Dedifferentiated amniotic fluid mesenchymal stem cell (primary cell): ENCODE measurements at regions not wholly inside any gene's neighbourhood (a gene's known extent, or its start where the extent isn't known, plus 50 kb on each side); places are given as distances from the start of the nearest gene placed in this dataset.

ENCODE experiments used
- DNase-seq: peaks from one replicate; pipeline ENCODE4 v3.0.0-alpha.2; 2016; ENCODE audit errors: extremely low spot score

- DNase-seq: peak; percentile 44
These were observed 77.8 kb upstream of the STK17B start for GRCh38 chr2:196249171-196249570.

- DNase-seq: no peak
These were observed 78.5 kb upstream of the STK17B start for GRCh38 chr2:196249860-196250259.

- DNase-seq: no peak
These were observed 79.8 kb upstream of the STK17B start for GRCh38 chr2:196251132-196251531.

- no peak for DNase-seq
These were observed 81.2 kb upstream of the STK17B start for GRCh38 chr2:196252408-196253115.

- DNase-seq: no peak
These were observed 81.7 kb upstream of the STK17B start for GRCh38 chr2:196253116-196253480.

- no peak for DNase-seq
These were observed 85.2 kb upstream of the STK17B start for GRCh38 chr2:196256585-196256984.

- no peak for DNase-seq
These were observed 85.7 kb upstream of the STK17B start for GRCh38 chr2:196257086-196257485.

- DNase-seq: no peak
These were observed 87.0 kb upstream of the STK17B start for GRCh38 chr2:196258407-196258806.

GRCh38 chr2:196259507-196260481 is 88.4 kb upstream of the STK17B start:
- DNase-seq: no peak

- DNase-seq: no peak
These were observed 89.2 kb upstream of the STK17B start for GRCh38 chr2:196260546-196260945.

GRCh38 chr2:196262606-196263005 is 91.2 kb upstream of the STK17B start:
- no peak for DNase-seq

GRCh38 chr2:196263181-196263747 is 91.9 kb upstream of the STK17B start:
- peak; percentile 61 for DNase-seq

- DNase-seq: no peak
These were observed 95.0 kb upstream of the STK17B start for GRCh38 chr2:196266351-196266750.

- no peak for DNase-seq
These were observed 95.5 kb upstream of the STK17B start for GRCh38 chr2:196266855-196267254.

GRCh38 chr2:196268025-196268424 is 96.6 kb upstream of the STK17B start:
- DNase-seq: no peak

- no peak for DNase-seq
These were observed 97.4 kb upstream of the STK17B start for GRCh38 chr2:196268538-196269338.

GRCh38 chr2:196271795-196272194 is 100.4 kb upstream of the STK17B start:
- no peak for DNase-seq

GRCh38 chr2:196274387-196274809 is 103.0 kb upstream of the STK17B start:
- DNase-seq: no peak

- DNase-seq: no peak
These were observed 104.4 kb upstream of the STK17B start for GRCh38 chr2:196275646-196276352.

- DNase-seq: no peak
These were observed 105.0 kb upstream of the STK17B start for GRCh38 chr2:196276421-196276820.

- no peak for DNase-seq
These were observed 105.6 kb upstream of the STK17B start for GRCh38 chr2:196277002-196277401.
